ENCODE measurements at regions not wholly inside any gene's neighbourhood (a gene's known extent, or its start where the extent isn't known, plus 50 kb on each side); places are given as distances from the start of the nearest gene placed in this dataset.

DNA sequence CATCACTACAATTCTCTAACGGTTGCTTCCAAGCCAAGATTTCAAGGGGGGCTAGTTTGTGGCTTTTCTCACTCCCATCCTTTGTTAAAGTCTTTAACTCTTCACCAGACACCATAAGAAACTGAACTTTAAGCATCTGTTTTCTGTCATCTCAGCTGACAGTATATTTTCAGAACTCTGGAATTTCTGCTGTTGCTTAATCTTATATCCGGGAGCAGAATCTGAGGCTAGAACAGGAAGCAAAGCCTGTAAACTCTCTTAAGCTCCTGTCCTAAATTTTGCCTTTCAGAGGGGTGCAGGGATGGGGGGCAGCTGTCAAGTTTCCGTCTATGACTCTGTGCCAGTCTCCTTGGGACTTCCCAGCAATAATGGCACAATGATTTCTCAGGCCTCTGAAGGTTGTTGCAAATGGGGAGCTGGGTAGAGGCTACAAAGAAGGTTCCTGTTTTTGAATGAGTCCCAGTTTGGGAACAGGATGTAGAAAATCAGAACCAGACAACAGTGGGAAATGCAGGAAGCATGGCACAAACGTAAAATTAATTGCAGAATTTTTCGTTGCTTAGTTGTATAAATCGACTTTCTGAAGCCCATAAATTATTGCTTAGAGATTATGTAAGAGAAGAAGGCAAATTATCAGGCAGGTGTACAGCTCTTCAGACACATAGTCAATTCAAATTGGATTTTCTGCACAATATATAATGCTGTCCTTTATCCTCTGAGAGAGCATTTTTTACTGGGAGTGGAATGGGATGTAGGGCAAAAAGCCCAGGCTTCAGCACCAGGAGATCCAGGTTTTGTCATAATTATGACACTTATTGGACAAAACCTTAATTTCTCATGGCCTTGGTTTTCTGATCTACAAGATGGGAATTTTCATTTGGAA, 430.9 kb downstream of the DMAC1 start:
- Histone ChIP-seq H2BK20ac (ENCODE audit: low read length) (no peak overlapping the region), H3K23ac (ENCODE audit: insufficient read length) (no peak overlapping the region), H2BK15ac (ENCODE audit: low read length) (no peak overlapping the region), H3K4me3 (ENCODE audit: extremely low read depth in 1 of 4, insufficient read depth in 2 of 4, low read depth in 3 of 4, low read length in 4 of 4) (no peak overlapping the region), H4K20me1 (replicated peaks in 1 of 2; ENCODE audit: control insufficient read depth in 1 of 2, insufficient read depth in 2 of 2, low read length in 2 of 2) (no peaks in the 10 kb centered on the region), H3K9ac (replicated peaks in 1 of 4; ENCODE audit: extremely low read depth in 1 of 4, low read depth in 3 of 4, low read length in 3 of 4) (no peak overlapping the region), H4K91ac (replicated peaks; ENCODE audit: insufficient read length, low read length) (no peak overlapping the region), H3K9me3 (ENCODE audit: insufficient read depth in 2 of 2, low read depth in 1 of 2, low read length in 1 of 2) (no peaks in the 10 kb centered on the region), H2BK5ac (ENCODE audit: low read depth, low read length) (no peak overlapping the region), H3K36me3 (ENCODE audit: control insufficient read depth in 2 of 4, insufficient read depth in 4 of 4, low read length in 3 of 4) (no peaks in the 10 kb centered on the region), H2AFZ (ENCODE audit: low read length) (no peak overlapping the region), H3K18ac (ENCODE audit: extremely low read depth, low read length) (no peak overlapping the region), H3K79me1 (ENCODE audit: low read depth, low read length) (no peaks in the 10 kb centered on the region), H3K4me2 (ENCODE audit: insufficient read depth in 1 of 2, low read depth in 2 of 2, low read length in 2 of 2) (no peak overlapping the region), H2AK5ac (ENCODE audit: low read depth, low read length) (no peak overlapping the region), H2BK120ac (replicated peaks; ENCODE audit: low read depth, low read length) (no peak overlapping the region), H3K27me3 (replicated peaks in 1 of 4; ENCODE audit: control insufficient read depth in 3 of 4, extremely low read depth in 1 of 4, insufficient read depth in 3 of 4, low read length in 3 of 4) (no peaks in the 10 kb centered on the region), H3K4me1 (replicated peaks in 1 of 4; ENCODE audit: control insufficient read depth in 3 of 4, insufficient read depth in 4 of 4, low read length in 3 of 4) (peaks cover 0 to 7% (median 1%) of the 10 kb centered on the region in 4 experiments; a peak in 2 of 7 replicates), H3K56ac (replicated peaks; ENCODE audit: insufficient read length, low read depth, low read length) (no peak overlapping the region), H3K27ac (ENCODE audit: low read depth, low read length) (no peak overlapping the region), H2BK12ac (ENCODE audit: low read depth, low read length) (no peak overlapping the region), H3K79me2 (ENCODE audit: control insufficient read depth in 1 of 2, insufficient read depth in 2 of 2, low read length in 2 of 2) (no peaks in the 10 kb centered on the region), H3K14ac (ENCODE audit: insufficient read length) (no peak overlapping the region), H3K4ac (replicated peaks; ENCODE audit: insufficient read length, low read depth, low read length) (no peak overlapping the region), H3K23me2 (ENCODE audit: low read depth, low read length) (no peaks in the 10 kb centered on the region), H4K5ac (ENCODE audit: insufficient read length, low read depth, low read length) (no peak overlapping the region), H4K8ac (ENCODE audit: extremely low read depth, insufficient read depth, low read length) (no peak overlapping the region)
- ChIA-PET POLR2A (ENCODE audit: partially characterized antibody) (no interaction called here), CTCF (ENCODE audit: partially characterized antibody) (interaction anchor here (1.1 to 3.4 kb wide), 3 partner anchors 8 to 316 kb away, joined by 3 to 24 read pairs (median 3); no protein-coding TSS in a partner anchor)
- FAIRE-seq: no peak
- 95% methylated on average over 6 of the region's 6 CpGs; no CpG with 5 or more reads in 1 of the 2 experiments for WGBS, 2 experiments (ENCODE audit: extremely low coverage in 1 of 2, insufficient coverage in 1 of 2, insufficient read length in 1 of 2, insufficient replicate concordance in 2 of 2, low coverage in 1 of 2, low lambda C conversion rate in 2 of 2, missing lambda C conversion rate in 1 of 2)
- no peak for DNase-seq (ENCODE audit: low read depth in 1 of 2, low spot score in 2 of 2)
- TF ChIP-seq JUND (IDR thresholded peaks at IDR 0.05; ENCODE audit: low read length): no peak
- TF ChIP-seq, protein P1, sequence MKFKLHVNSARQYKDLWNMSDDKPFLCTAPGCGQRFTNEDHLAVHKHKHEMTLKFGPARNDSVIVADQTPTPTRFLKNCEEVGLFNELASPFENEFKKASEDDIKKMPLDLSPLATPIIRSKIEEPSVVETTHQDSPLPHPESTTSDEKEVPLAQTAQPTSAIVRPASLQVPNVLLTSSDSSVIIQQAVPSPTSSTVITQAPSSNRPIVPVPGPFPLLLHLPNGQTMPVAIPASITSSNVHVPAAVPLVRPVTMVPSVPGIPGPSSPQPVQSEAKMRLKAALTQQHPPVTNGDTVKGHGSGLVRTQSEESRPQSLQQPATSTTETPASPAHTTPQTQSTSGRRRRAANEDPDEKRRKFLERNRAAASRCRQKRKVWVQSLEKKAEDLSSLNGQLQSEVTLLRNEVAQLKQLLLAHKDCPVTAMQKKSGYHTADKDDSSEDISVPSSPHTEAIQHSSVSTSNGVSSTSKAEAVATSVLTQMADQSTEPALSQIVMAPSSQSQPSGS (IDR thresholded peaks at IDR 0.05; ENCODE audit: low read length): no peak
- TF ChIP-seq BRCA1 (IDR thresholded peaks at IDR 0.05; ENCODE audit: low read depth, low read length): no peak
- no peak for TF ChIP-seq GTF2F1 (IDR thresholded peaks at IDR 0.05; ENCODE audit: borderline replicate concordance, low read depth, low read length)
- no peak for TF ChIP-seq CHD2 (IDR thresholded peaks at IDR 0.05; ENCODE audit: low read length)

All from H1 (cell line).